ENCODE measurements at regions not wholly inside any gene's neighbourhood (a gene's known extent, or its start where the extent isn't known, plus 50 kb on each side); places are given as distances from the start of the nearest gene placed in this dataset.

GRCh38 chrX:147351644-147352043 is 537.1 kb upstream of the CXorf51A start:
- ChIA-PET CTCF (interaction anchor here (0.5 kb wide), 1 partner anchor 8 kb away, joined by 4 read pairs; no protein-coding TSS in a partner anchor), POLR2A (no interaction called here)
- Histone ChIP-seq H3K4me1 (ENCODE audit: control insufficient read depth, insufficient read depth, low read length) (no peaks in the 10 kb centered on the region), H3K4me3 (ENCODE audit: low read depth, low read length) (no peak overlapping the region), H3K9me3 (ENCODE audit: control insufficient read depth, insufficient read depth, low read depth, low read length) (no peaks in the 10 kb centered on the region; the same call in 1 of the 2 replicates), H3K27ac (ENCODE audit: extremely low read depth, low read depth, low read length) (no peak overlapping the region), H3K36me3 (ENCODE audit: control insufficient read depth in 2 of 2, insufficient read depth in 1 of 2, low read length in 2 of 2) (no peaks in the 10 kb centered on the region)
- TF ChIP-seq ZBTB17 (tag by site-specific recombination; IDR thresholded peaks at IDR 0.05) (no peak), ZNF555 (tag by site-specific recombination; conservative IDR thresholded peaks at IDR 0.05) (no peak), ZNF214 (tag by site-specific recombination; IDR thresholded peaks at IDR 0.05; ENCODE audit: borderline replicate concordance) (no peak), KLF7 (tag by site-specific recombination; IDR thresholded peaks at IDR 0.05; ENCODE audit: borderline replicate concordance) (no peak), ZNF398 (tag by site-specific recombination; IDR thresholded peaks at IDR 0.05) (no peak), ZSCAN16 (tag by site-specific recombination; IDR thresholded peaks at IDR 0.05) (no peak), ZNF692 (tag by site-specific recombination; IDR thresholded peaks at IDR 0.05) (no peak), ZNF518A (tag by site-specific recombination; conservative IDR thresholded peaks at IDR 0.05; ENCODE audit: low read depth) (no peak), ZNF266 (tag by site-specific recombination; IDR thresholded peaks at IDR 0.05; ENCODE audit: low read depth) (no peak), ZBTB48 (tag by site-specific recombination; IDR thresholded peaks at IDR 0.05) (no peak), KLF10 (tag by site-specific recombination; IDR thresholded peaks at IDR 0.05) (no peak), ZNF148 (tag by site-specific recombination; IDR thresholded peaks at IDR 0.05; ENCODE audit: borderline replicate concordance) (no peak)

- no peaks in the 10 kb centered on the region for H3K9me3 ChIP-seq (ENCODE audit: control insufficient read depth, insufficient read depth, low read depth, low read length)
- no peak overlapping the region for H3K27ac ChIP-seq (ENCODE audit: extremely low read depth, low read depth, low read length)
- H3K36me3 ChIP-seq (ENCODE audit: control insufficient read depth in 2 of 2, insufficient read depth in 1 of 2, low read length in 2 of 2), result no peaks in the 10 kb centered on the region
- no peaks in the 10 kb centered on the region for H3K4me1 ChIP-seq (ENCODE audit: control insufficient read depth, insufficient read depth, low read length)
- CTCF ChIA-PET, result no interaction called here
- POLR2A ChIA-PET, result no interaction called here
- no peak overlapping the region for H3K4me3 ChIP-seq (ENCODE audit: low read depth, low read length)
- no peak for TF ChIP-seq OVOL3 (tag by site-specific recombination; IDR thresholded peaks at IDR 0.05)
- no peak for TF ChIP-seq ZNF549 (tag by site-specific recombination; IDR thresholded peaks at IDR 0.05)
- TF ChIP-seq ZNF776 (tag by site-specific recombination; IDR thresholded peaks at IDR 0.05; ENCODE audit: borderline replicate concordance), result no peak
- no peak for TF ChIP-seq PRDM6 (tag by site-specific recombination; IDR thresholded peaks at IDR 0.05)
- TF ChIP-seq ZNF707 (tag by site-specific recombination; IDR thresholded peaks at IDR 0.05), result no peak
- TF ChIP-seq ZNF514 (tag by site-specific recombination; IDR thresholded peaks at IDR 0.05), result no peak
- TF ChIP-seq TRIM28 (IDR thresholded peaks at IDR 0.05; ENCODE audit: borderline replicate concordance, low read length), result no peak
- no peak for TF ChIP-seq SP3 (tag by site-specific recombination; IDR thresholded peaks at IDR 0.05)
- no peak for TF ChIP-seq ZNF585B (tag by site-specific recombination; IDR thresholded peaks at IDR 0.05)
- TF ChIP-seq ZNF211 (tag by site-specific recombination; IDR thresholded peaks at IDR 0.05; ENCODE audit: low read depth), result no peak
- no peak for TF ChIP-seq ZNF555 (tag by site-specific recombination; conservative IDR thresholded peaks at IDR 0.05)
Observed at GRCh38 chrX:147343467-147343866, 528.9 kb upstream of the CXorf51A start.

Data from HEK293 (cell line).